NCI-H526 treated with DMSO at 0.1 percent for 48 hours (cell line): ENCODE measurements at regions not wholly inside any gene's neighbourhood (a gene's known extent, or its start where the extent isn't known, plus 50 kb on each side); places are given as distances from the start of the nearest gene placed in this dataset.

Experiments
- DNase-seq: peaks from one replicate; lab custom pipeline; 2025; lab: John Stamatoyannopoulos, UW

- no peak for DNase-seq
Measured at GRCh38 chr10:29163746-29164145, 125.1 kb upstream of the LYZL1 start.

- DNase-seq = no peak
Measured at GRCh38 chr10:29166713-29167112, 122.2 kb upstream of the LYZL1 start.

- no peak for DNase-seq
Measured at GRCh38 chr10:29169021-29169420, 119.8 kb upstream of the LYZL1 start.

DNA sequence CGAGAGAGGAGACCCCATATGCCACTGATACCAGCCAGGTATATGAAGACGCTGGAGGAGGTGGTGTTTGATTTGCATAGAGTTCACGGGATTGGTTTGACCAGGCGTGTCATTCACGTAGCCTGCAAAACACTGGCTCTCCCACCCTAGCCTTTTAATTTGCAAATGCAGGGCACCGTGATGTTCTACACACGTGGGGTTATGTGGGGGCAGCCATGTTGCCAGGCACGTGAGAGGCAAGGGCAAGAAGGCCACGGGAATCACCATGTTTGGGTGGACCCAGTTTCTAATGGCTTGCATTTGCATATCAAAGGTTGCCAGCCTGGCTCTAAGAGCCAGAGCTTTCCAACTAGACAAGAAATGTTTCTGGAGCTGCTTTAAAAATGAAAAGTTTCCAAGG lies 117.2 kb upstream of the LYZL1 start:
- DNase-seq = no peak

DNA sequence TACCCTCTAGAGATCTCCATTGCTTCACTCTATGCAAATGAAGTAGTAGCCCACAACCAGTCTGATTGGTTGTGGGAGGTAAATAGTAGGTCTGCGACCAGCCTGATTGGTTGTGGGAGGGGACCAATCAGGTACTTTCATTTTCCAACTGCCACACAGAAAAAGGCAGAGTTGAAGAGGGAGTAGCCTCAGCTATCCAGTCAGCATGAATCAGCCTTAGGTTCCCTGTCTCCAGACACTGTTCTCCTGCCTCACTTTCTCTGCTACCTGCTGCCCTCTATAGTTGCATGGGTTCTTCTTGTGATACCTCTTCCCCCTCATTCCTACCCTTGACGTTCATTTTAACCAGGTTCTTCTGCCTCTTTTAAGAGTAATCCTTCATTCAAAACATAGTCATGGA lies 114.5 kb upstream of the LYZL1 start:
- DNase-seq = no peak

DNA sequence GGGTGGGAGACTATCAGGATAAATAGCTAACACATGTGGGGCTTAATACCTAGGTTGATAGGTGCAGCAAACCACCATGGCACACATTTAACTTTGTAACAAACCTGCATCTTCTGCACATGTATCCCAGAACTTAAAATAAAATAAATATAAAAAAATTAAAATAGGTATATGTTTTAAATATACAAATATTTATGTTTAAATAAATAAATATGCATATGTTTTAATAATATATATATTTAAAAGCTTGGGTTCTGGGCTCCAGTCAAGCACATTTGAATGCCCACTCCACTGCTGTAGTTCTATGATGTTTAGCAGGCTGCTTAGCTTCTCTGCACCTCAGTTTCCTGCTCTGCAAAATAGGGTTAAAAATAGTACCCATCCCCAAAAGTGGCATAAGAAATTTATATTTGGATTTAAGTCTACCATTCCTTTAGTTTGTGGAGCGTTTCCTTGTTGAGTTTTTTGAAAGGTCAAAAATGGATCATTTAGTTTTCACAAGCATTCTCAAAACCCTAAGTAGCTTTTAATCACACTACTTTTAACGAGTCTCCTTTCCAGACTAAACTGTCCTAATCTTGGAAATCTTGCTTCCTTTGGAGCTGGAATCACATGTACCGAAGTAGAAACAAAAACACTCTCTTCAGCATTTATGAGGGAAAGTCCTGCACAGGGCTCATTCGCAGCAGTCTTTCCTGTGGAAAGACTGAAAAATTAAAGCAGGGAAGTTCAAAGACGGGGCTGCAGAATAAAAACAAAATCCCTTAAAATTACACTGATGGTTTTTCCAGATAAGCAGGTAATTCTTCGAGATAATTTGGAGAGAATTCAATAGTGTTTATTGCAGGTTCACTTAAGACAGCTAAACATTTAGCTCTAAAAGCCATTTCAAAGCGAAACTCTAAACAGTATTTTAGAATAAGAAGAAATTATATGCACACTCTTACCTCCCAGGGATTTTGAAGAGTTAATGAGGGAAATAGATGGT lies 111.7 kb upstream of the LYZL1 start:
- DNase-seq = no peak

DNA sequence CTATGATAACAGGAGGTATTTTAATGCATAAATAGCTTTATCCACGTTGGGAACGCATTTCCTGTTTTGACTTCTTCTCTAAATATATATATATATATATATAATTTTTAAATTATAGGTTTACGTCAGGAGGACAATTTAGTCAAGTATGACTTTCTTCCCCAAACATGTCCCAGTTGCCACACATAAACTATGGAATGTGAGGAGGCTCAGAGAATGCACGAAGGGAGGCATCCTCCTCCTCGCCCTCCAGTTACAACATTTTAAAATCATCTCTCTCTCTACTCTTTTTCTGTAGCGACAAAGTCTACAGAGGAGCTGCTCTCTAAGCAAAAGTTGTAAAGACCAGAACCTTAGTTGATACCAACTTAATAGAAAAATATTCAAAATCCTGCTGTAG lies 106.9 kb upstream of the LYZL1 start:
- no peak for DNase-seq

DNA sequence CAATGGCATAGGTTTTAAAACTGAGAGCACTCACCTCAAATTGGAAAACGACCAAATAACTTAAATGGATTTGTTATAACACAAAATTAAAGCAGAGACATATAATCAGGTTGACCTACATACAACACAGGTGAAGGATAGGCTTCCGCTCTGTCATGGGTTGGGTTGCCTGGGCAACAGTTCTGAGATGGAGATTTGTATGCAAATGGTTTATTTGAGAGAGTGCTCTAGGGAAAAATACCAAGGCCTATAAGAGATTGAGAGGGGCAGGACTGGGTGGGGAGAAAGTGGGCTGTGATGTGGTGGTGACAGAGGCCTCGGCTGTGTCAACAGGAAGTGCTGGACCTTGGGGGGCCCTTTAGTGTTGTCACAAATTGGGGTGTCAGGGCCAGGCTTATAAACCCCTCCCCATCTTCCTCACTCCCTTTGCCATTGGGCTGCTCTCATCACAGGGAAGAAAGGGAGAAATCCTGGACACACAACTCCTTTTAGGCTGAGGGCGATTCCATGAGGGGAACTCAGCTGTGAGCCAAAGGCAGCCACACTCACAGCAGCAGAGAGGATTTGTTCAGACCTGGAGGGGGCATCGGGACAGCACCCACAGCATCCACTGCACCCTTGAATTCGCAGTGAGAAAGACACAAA lies 105.4 kb upstream of the LYZL1 start:
- no peak for DNase-seq

GRCh38 chr10:29184205-29185000 lies 104.5 kb upstream of the LYZL1 start:
- DNase-seq = no peak

- DNase-seq = no peak
Measured at GRCh38 chr10:29185050-29185449, 103.8 kb upstream of the LYZL1 start.

- DNase-seq = no peak
Measured at GRCh38 chr10:29186221-29186620, 102.6 kb upstream of the LYZL1 start.

DNA sequence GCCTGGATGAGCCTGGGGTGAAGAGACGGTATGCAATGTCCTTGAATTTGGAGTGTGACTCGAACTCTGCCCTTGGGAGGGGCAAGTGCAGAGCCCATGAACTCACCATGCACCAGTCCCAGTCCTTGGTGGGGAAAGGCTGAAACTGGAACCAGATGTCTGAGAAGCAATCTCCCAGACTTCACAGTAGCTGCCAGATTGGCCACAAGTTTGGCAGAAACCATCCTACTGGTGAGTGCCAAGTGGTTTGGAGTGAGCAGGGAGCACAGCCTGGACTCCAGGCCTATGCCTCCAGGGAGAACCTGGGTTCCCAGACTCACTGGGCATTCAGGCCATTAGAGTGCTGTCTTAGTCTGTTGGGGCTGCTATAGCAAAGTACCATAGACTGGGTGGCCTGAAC lies 99.6 kb upstream of the LYZL1 start:
- no peak for DNase-seq

DNA sequence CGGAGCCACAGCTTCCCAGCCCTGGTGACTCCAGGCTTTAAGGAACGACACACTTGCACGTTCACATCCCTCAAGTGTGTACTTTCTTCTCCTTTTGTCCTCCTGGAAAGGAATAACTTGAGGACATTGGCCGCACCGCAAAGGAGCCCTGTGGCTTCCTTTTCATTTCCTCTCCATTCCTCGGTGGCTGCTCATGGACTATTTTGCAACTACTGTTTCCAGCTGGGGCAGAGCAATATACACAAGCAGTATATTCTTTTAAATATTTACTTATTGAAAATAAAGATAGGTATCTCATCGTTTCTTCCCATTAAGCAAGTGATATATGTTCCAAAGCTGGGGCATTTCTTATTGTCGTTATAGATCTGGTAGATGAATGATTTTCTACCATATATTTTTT lies 97.2 kb upstream of the LYZL1 start:
- DNase-seq = no peak

- DNase-seq = no peak
Measured at GRCh38 chr10:29199339-29199738, 89.5 kb upstream of the LYZL1 start.

GRCh38 chr10:29199941-29200679 lies 88.8 kb upstream of the LYZL1 start:
- no peak for DNase-seq

- DNase-seq = no peak
Measured at GRCh38 chr10:29202386-29202940, 86.4 kb upstream of the LYZL1 start.

GRCh38 chr10:29203432-29203831 lies 85.4 kb upstream of the LYZL1 start:
- no peak for DNase-seq

GRCh38 chr10:29204070-29204800 lies 84.6 kb upstream of the LYZL1 start:
- no peak for DNase-seq

- DNase-seq = no peak
Measured at GRCh38 chr10:29205787-29206186, 83.1 kb upstream of the LYZL1 start.

GRCh38 chr10:29208845-29209244 lies 80.0 kb upstream of the LYZL1 start:
- no peak for DNase-seq

DNA sequence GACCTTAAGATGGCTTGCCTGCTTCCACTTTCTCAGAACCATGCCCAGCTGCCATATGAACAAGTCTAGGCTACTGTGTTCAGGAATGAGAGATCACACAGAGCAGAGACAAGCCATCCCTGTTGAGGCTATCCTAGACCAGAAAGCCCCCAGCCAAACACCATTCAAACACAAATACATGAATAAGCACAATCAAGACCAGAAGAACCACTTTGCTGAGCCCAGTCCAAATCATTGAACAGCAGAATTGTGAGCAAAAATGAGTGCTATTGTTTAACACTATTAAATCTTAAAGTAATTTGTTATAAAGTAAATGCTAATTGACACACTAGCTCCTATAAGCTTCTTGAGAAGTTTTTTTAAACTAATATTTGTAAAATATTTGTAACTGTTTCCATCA lies 79.0 kb upstream of the LYZL1 start:
- DNase-seq = no peak
